Endothelial cell of umbilical vein (primary cell): ENCODE measurements at regions not wholly inside any gene's neighbourhood (a gene's known extent, or its start where the extent isn't known, plus 50 kb on each side); places are given as distances from the start of the nearest gene placed in this dataset.

Experiments used
- BruUV-seq: library from RNA; stranded (reverse); fragments of 400-500 nt; replicated peaks from 2 replicates; lab custom pipeline; 2021; lab: Mats Ljungman, UMichigan
- CTCF ChIA-PET: fragments of 300-600, 350-600 bp; sonication (Branson Sonifier 250); formaldehyde crosslinking; loops from one replicate; lab custom pipeline; 2021; ENCODE audit warnings: antibody characterized with exemption, inconsistent platforms; lab: Charles Lee
- POLR2A ChIA-PET: fragments of 300-600, 350-600 bp; sonication (Branson Sonifier 250); formaldehyde crosslinking; loops from one replicate; lab custom pipeline; 2021; ENCODE audit warnings: antibody characterized with exemption, inconsistent platforms; lab: Charles Lee
- DNase-seq: peaks from one replicate; pipeline ENCODE4 v3.0.0-alpha.2; 2011; ENCODE audit warnings: low read depth, low spot score
- FAIRE-seq: peaks from 2 replicates; lab custom pipeline; 2011; peaks lifted over from hg19 to GRCh38; lab: Jason Lieb, UNC
- H2AFZ ChIP-seq: 2 replicates; pipeline ENCODE4 v1.6.0; 2012; ENCODE audit warnings: low read depth, low read length, control low read depth, inconsistent platforms
- H3K27ac ChIP-seq: 2 replicates; pipeline ENCODE4 v1.5.1; 2011; ENCODE audit warnings: low read depth, mild to moderate bottlenecking, control low read depth, low read length, moderate library complexity; ENCODE audit not compliant: insufficient read depth
- H3K27me3 ChIP-seq, 2 experiments: 2 replicates each; pipeline versions ENCODE4 v1.6.0 to v1.6.1; 2011; ENCODE audit warnings: low read length in 2 of 2, mixed read lengths in 1 of 2; ENCODE audit not compliant: control insufficient read depth in 2 of 2, insufficient read depth in 2 of 2
- H3K36me3 ChIP-seq, 2 experiments: 2 replicates in 1 of 2; 3 replicates in 1 of 2; pipeline ENCODE4 v1.5.1; 2011; ENCODE audit warnings: low read length in 2 of 2, mild to moderate bottlenecking in 1 of 2, moderate library complexity in 1 of 2; ENCODE audit not compliant: control insufficient read depth in 2 of 2, insufficient read depth in 2 of 2; ENCODE audit errors: extremely low read depth in 1 of 2
- H3K4me1 ChIP-seq: 3 replicates; pipeline ENCODE4 v1.5.1; 2011; ENCODE audit warnings: mild to moderate bottlenecking, low read length; ENCODE audit not compliant: control insufficient read depth, insufficient read depth; ENCODE audit errors: extremely low read depth
- H3K4me2 ChIP-seq: 2 replicates; pipeline ENCODE4 v1.6.1; 2011; ENCODE audit warnings: low read length, control low read depth, mixed read lengths; ENCODE audit not compliant: insufficient read depth
- H3K4me3 ChIP-seq, 3 experiments: fragments of 200-600 bp in 1 of 3; sonication (generic), shearing (Covaris generic) in 1 of 3; replicated peaks in 1 of 3; 2 replicates each; pipeline ENCODE4 v1.5.1; 2011 to 2016; ENCODE audit warnings: control low read depth in 3 of 3, low read length in 3 of 3, mild to moderate bottlenecking in 2 of 3, inconsistent platforms in 1 of 3, low read depth in 1 of 3, moderate library complexity in 1 of 3; ENCODE audit not compliant: insufficient read depth in 1 of 3
- H3K79me2 ChIP-seq: 2 replicates; pipeline ENCODE4 v1.6.0; 2012; ENCODE audit warnings: low read length, inconsistent platforms; ENCODE audit not compliant: control insufficient read depth, insufficient read depth
- H3K9ac ChIP-seq: replicated peaks from 2 replicates; pipeline ENCODE3; 2011; ENCODE audit warnings: low read length, control low read depth; ENCODE audit not compliant: insufficient read depth; ENCODE audit errors: extremely low read depth
- H3K9me1 ChIP-seq: replicated peaks from 3 replicates; pipeline ENCODE4 v1.6.0; 2011; ENCODE audit warnings: mild to moderate bottlenecking, low read length; ENCODE audit not compliant: control insufficient read depth, insufficient read depth; ENCODE audit errors: extremely low read depth
- H3K9me3 ChIP-seq: replicated peaks from 2 replicates; pipeline ENCODE4 v1.5.1; 2012; ENCODE audit warnings: low read length, inconsistent platforms; ENCODE audit not compliant: control insufficient read depth, insufficient read depth
- H4K20me1 ChIP-seq: replicated peaks from 2 replicates; pipeline ENCODE3; 2011; ENCODE audit warnings: mild to moderate bottlenecking, low read length; ENCODE audit not compliant: control insufficient read depth, insufficient read depth; ENCODE audit errors: extremely low read depth
- CTCF ChIP-seq, 2 donors: IDR thresholded peaks; 1 replicate in 1 of 2; 2 replicates in 1 of 2; pipeline ENCODE4 v1.5.1; 2011; ENCODE audit warnings: low read length in 2 of 2, mild to moderate bottlenecking in 2 of 2, moderate library complexity in 2 of 2, control low read depth in 1 of 2, inconsistent platforms in 1 of 2, low read depth in 1 of 2; ENCODE audit not compliant: insufficient read depth in 1 of 2; ENCODE audit errors: extremely low read depth in 1 of 2
- EZH2 ChIP-seq: IDR thresholded peaks from 2 replicates; pipeline ENCODE4 v1.6.1; 2012; ENCODE audit warnings: borderline replicate concordance, low read depth, mild to moderate bottlenecking, moderate library complexity, low read length, inconsistent platforms; ENCODE audit not compliant: severe bottlenecking
- FOS ChIP-seq: IDR thresholded peaks from 2 replicates; pipeline ENCODE4 v1.6.1; 2011; ENCODE audit warnings: mild to moderate bottlenecking, low read length, moderate library complexity, borderline replicate concordance; ENCODE audit not compliant: insufficient read depth
- GATA2 ChIP-seq: IDR thresholded peaks from 2 replicates; pipeline ENCODE4 v1.7.0; 2011; ENCODE audit warnings: low read depth, mild to moderate bottlenecking, moderate library complexity, mixed read lengths, low read length; ENCODE audit not compliant: insufficient read length, insufficient read depth
- JUN ChIP-seq: IDR thresholded peaks from 2 replicates; pipeline ENCODE4 v1.6.1; 2011; ENCODE audit warnings: borderline replicate concordance, low read depth; ENCODE audit not compliant: insufficient read length, insufficient read depth
- MYC ChIP-seq: IDR thresholded peaks from one replicate; pipeline ENCODE4 v1.6.1; 2011; ENCODE audit warnings: mild to moderate bottlenecking, low read depth, low read length
- POLR2A ChIP-seq: IDR thresholded peaks from 2 replicates; pipeline ENCODE4 v1.6.1; 2012; ENCODE audit warnings: low read depth, mild to moderate bottlenecking, control low read depth, low read length
- POLR2AphosphoS5 ChIP-seq: IDR thresholded peaks from 2 replicates; pipeline ENCODE4 v1.6.1; 2012; ENCODE audit warnings: low read depth, mild to moderate bottlenecking, control low read depth, low read length, moderate library complexity; ENCODE audit not compliant: insufficient read depth
- dilution Hi-C: fragments of 300-500 bp; cut with MboI; formaldehyde crosslinking; loops from one replicate; pipeline ENCODE4 v1.15.0; 2019; ENCODE audit warnings: low sequenced_read_pairs; ENCODE audit not compliant: extremely low pct_ligation_motif_present
- intact Hi-C: fragments of 100-400 bp; cut with micrococcal nuclease; formaldehyde crosslinking; loops from one replicate; pipeline ENCODE4 v1.10.0; 2022
- TF ChIP-seq, protein P1 (sequence below): IDR thresholded peaks from 2 replicates; pipeline ENCODE4 v1.6.1; 2011; ENCODE audit not compliant: insufficient read depth, insufficient read length

- CTCF ChIA-PET = no interaction called here
- no peak for TF ChIP-seq CTCF (IDR thresholded peaks at IDR 0.05; ENCODE audit: extremely low read depth in 1 of 2, insufficient read depth in 1 of 2, low read depth in 1 of 2, low read length in 2 of 2)
- TF ChIP-seq GATA2 = no peak
- TF ChIP-seq FOS = no peak
- TF ChIP-seq JUN = no peak
- TF ChIP-seq, protein P1, sequence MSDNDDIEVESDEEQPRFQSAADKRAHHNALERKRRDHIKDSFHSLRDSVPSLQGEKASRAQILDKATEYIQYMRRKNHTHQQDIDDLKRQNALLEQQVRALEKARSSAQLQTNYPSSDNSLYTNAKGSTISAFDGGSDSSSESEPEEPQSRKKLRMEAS = no peak
- no peak for TF ChIP-seq POLR2A
- TF ChIP-seq EZH2 = no peak
- TF ChIP-seq POLR2AphosphoS5 = no peak
- TF ChIP-seq MYC = no peak
- POLR2A ChIA-PET = no interaction called here
- Histone ChIP-seq H4K20me1 (no peaks in the 10 kb centered on the region), H3K9me1 (no peaks in the 10 kb centered on the region), H3K4me3 (no peak overlapping the region), H3K36me3 (no peaks in the 10 kb centered on the region), H3K9me3 (no peaks in the 10 kb centered on the region), H3K9ac (no peak overlapping the region), H3K4me1 (no peaks in the 10 kb centered on the region), H2AFZ (no peak overlapping the region), H3K27ac (no peak overlapping the region), H3K4me2 (no peak overlapping the region), H3K27me3 (no peaks in the 10 kb centered on the region), H3K79me2 (no peaks in the 10 kb centered on the region)
- DNase-seq (no peak), FAIRE-seq (no peak)
- dilution Hi-C loops = no loop called here
- BruUV-seq = no TSS peak
- intact Hi-C loops = no loop called here
These were observed 147.8 kb upstream of the IQSEC1 start for GRCh38 chr3:13220991-13221390.
